Myocyte (in vitro differentiated cells): ENCODE measurements at regions not wholly inside any gene's neighbourhood (a gene's known extent, or its start where the extent isn't known, plus 50 kb on each side); places are given as distances from the start of the nearest gene placed in this dataset.
"Not testable (repeated sequence)": the region's sequence is repeated elsewhere in the genome, so short reads cannot be mapped to it uniquely, and the experiment has no call there.

ENCODE experiments used
- DNase-seq: peaks from one replicate; pipeline ENCODE4 v3.0.0-alpha.2; 2012; ENCODE audit warnings: low read depth

DNA sequence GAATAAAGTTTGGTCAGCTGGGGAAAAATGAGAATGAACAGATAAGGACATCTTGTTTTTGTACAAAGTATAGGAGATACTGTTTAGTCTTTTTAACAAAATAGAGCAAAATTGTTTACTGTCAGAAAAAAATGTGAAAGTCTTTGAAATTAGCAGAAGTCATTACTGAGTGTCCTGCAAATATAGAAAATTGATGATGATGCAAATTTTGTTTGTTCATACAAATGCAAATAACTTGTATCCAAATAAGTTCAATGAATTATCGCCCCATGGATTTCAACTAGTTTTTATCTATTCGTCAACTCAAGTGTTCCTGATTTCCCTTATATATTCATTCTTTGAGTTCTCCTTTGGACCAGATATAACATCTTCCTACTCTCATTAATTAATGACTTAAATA lies 378.0 kb upstream of the SGO1 start:
- no peak for DNase-seq

DNA sequence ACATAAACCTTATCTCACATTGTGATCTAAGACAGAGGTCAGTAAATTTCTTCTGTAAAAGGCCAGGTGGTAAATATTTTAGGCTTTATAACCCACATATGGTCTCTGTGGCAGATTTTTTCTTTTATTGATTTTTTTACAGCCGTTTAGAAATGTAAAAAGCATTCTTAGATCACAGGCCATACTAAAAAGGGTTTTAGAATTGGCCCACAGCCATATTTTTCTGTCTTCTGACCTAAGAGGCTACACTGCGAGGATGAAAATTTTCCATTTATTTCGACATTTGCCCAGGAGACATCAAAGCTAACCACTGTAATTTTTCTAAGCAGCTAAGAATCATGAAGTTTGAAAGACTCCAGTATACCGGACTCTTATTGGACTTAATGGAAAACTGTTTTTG lies 377.2 kb upstream of the SGO1 start:
- no peak for DNase-seq

DNA sequence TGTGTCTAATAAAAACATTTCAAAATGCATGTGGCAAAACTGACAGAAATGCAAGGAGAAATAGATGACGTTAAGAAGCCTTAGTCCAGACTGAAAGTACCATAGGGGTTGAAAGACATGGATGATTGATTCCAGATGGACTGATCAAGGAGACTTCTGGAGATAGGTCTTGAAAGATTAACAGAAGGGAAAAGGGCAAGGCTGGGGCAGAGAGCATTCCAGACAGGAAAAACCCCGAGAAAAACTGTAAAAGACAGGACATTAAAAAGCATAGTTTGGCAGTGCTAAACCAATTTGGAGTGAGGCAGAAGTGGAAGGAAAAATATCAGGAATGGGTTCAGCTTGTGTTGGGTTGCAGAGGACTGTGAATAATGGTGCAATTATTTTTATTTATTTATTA lies 375.2 kb upstream of the SGO1 start:
- DNase-seq: no peak

DNA sequence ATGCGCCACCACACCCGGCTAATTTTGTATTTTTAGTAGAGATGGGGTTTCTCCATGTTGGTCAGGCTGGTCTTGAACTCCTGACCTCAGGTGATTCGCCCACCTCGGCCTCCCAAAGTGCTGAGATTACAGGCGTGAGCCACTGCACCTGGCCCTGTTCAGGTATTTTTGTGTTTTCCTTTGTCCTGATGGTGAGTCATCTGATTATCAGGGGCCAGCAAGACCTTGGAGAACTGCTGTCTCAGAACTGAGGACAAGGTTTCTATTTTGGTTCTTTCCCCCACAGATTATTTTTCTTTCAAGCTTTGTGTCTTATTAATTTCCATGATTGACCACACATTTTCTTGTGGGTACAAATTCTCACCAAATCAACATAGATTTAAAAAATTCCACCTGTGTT lies 374.4 kb upstream of the SGO1 start:
- not testable (repeated sequence) for DNase-seq

DNA sequence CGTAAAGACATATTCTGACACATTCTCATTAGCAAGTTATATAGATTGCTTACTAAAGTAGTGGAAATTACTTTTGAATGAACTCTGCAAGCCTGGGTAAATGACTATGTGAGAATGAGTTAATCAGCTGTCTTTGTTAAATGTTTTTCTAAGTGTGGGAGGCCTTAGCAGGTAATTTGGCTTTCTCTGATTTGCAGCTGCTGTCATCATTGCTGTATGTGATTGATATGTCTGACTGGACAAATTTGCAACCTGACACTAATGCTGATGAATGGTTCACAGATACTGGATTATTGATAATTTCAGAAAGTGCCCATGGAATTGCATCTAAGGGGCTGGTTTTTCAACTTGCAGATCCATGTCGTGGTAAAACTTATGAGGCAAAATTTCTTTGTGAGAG lies 372.2 kb upstream of the SGO1 start:
- DNase-seq: no peak

DNA sequence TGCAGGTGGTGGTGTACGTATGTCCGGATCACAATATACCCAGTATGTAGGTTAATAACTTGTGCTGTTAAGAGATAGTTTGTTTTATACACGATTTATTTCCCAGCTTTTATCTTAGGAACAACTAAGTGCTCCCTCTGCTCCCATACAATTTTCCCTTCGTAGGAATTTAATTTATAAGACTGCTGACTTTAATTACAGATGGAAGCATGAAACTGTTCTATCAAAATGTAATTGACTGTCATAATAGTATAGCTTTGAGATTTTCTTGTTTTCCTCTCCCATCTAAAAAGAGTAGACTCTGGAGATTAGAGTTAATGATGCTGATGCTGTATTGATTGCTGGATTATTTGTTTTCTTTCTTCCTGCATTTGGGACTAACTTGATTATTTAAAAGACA lies 370.7 kb upstream of the SGO1 start:
- no peak for DNase-seq

DNA sequence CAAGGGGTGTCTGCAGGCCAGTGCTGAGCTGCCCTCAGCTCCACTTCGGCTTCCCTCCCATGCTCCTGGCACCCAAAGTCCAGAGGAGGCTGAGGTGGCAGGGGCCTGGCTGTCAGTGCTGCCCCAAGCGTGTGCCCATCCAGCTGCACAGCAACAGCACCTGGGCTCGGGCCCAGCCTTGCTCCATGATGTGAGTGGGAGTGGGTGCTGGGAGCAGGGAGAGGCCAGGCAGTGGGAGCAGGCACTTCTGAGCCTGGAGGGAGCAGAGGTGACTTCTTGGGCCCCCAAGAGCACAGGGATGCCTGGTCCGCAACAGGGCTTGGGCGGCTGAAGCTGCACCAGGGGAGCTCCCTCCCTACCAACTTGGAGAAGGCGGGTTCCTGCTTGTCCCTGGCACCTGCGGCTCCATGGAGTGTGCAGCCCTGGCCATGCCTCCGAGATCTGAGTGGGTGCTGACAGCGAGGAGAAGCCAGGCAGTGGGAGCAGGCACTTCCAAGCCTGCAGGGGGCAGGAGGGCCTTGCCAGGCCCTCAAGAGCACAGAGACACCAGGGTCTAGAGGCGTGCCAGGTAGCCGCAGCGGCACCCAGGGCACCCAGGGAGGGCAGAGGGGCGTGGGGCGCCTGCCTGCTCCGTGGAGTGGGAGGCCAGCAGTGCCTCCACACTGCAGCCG lies 366.7 kb upstream of the SGO1 start:
- no peak for DNase-seq

DNA sequence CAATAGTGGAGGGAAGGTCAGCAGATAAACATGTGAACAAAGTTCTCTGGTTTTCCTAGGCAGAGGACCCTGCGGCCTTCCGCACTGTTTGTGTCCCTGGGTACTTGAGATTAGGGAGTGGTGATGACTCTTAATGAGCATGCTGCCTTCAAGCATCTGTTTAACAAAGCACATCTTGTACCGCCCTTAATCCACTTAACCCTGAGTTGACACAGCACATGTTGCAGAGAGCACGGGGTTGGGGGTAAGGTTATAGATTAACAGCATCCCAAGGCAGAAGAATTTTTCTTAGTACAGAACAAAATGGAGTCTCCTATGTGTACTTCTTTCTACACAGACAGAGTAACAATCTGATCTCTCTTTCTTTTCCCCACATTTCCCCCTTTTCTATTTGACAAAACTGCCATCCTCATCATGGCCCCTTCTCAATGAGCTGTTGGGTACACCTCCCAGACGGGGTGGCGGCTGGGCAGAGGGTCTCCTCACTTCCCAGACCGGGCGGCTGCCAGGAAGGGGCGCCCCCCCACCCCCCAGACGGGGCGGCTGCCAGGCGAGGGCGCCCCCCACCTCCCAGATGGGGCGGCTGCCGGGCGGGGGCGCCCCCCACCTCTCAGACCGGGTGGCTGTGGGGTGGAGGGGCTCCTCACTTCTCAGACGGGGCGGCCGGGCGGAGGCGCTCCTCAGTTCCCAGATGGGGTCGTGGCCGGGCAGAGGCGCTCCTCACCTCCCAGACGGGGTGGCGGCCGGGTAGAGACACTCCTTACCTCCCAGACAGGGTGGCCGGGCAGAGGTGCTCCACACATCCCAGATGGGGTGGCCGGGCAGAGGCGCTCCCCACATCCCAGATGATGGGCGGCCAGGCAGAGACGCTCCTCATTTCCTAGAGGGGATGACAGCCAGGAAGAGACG lies 361.6 kb upstream of the SGO1 start:
- not testable (repeated sequence) for DNase-seq

DNA sequence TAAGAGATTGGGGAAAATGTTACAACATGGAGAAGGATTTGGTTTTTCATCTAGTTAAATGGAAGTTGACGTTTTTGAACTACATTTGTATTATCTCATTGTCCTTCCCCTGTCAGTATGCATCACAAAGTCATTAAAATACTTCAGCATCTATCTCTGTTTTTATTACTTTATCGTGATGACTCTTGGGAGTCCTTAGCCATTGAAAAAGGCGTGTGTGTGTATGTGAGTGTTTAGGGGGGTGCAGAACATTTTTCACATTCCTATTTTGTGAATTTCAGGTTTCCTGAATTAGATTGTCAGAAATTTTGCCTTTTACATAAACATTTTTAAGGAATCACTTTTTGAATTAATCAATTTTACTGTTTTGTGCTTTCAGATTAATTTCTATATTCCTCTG lies 360.6 kb upstream of the SGO1 start:
- DNase-seq: no peak

DNA sequence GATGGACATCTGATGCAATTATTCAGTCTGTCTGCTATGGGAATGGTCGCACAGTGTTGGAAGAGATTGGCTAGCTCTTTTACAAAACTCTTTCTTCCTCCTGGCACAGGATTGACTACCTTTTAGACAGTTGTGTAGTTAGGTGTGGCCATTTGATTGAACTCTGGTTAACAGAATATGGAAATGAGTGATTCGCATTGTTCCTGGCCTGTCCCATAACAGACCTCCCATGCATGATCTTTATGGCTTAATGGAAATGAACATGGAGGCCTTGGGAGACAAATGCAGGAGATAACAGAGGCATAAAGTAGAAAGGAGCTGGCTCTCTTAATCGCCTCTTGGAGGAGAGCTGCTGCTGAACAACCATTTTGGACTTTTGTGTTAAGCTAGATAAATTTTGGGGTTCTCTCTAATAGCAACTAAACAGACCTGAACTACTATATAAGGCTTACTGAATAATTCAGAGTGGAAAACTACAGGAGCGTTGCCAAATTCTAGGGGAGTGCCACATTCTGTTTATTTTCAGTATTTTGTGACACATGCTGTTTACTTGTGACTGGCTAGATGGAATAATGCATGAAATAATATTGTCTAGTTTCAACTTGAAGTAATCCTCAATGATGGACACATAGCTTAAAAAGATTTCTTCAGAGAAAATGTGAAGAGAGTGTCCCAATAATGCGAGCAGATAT lies 357.7 kb upstream of the SGO1 start:
- no peak for DNase-seq

DNA sequence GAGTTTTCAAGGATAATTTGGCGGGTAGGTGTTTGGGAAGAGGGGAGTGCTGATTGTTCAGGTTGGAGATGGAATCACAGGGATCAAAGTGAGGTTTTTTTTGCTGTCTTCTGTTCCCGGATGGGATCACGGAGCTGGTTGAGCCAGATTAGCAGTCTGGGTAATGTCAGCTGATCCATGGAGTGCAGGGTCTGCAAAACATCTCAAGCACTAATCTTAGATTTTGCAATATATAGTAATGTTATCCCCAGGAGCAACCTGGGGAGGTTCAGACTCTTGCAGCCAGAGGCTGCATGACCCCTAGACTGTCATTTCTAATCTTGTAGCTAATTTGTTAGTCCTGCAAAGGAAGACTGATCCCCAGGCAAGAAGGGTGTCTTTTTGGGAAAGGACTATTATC lies 354.1 kb upstream of the SGO1 start:
- DNase-seq: no peak

DNA sequence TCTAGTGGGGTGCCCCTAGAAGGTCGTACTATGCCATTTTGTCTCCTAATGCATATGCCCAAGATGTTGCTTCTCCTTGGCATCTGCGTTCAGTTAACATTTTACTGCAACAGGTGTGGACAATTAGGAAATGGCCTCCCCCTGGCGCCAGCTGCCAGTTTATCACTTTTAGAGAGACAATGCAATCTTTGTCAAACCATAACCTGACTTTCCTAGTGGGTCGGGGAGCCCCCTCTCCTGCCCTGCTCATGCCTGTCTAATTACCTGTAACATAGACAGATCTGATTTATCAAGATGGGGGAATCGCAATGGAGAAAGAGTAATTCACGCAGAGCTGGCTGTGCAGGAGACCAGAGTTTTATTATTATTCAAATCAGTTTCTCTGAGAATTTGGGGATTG lies 353.7 kb upstream of the SGO1 start:
- DNase-seq: no peak

DNA sequence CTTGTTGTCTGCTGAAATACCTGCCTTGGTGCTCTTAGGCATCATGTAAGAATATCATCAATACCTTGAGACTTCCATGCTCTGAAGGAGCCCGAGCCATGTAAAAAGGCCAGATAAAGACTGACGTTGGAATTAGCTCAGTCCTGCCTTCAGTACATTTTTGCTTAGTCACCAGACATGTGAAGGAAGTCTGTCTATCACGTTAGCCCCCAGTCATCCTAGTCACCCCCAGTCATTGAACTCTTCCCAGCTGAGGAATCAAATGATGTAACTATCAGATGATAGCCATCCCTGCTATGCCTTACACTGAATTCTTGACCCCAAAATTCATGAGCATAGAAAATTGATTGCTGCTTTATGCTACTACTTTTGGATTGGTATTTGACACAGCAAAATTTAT lies 351.2 kb upstream of the SGO1 start:
- no peak for DNase-seq

DNA sequence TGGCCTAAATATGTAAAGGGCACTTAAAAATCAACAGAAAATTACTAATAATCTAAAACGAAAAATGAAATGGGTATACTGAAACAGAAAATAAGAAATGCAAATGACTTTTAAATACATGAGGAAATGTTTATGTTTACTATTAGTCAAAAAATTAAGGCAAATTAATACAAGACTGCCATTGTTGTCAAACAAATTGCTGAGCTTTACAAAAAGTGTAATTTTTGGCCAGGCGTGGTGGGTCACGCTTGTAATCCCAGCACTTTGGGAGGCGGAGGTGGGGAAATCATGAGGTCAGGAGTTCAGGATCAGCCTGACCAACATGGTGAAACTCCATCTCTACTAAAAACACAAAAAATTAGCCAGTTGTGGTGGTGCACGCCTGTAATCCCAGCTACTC lies 343.9 kb upstream of the SGO1 start:
- no peak for DNase-seq

DNA sequence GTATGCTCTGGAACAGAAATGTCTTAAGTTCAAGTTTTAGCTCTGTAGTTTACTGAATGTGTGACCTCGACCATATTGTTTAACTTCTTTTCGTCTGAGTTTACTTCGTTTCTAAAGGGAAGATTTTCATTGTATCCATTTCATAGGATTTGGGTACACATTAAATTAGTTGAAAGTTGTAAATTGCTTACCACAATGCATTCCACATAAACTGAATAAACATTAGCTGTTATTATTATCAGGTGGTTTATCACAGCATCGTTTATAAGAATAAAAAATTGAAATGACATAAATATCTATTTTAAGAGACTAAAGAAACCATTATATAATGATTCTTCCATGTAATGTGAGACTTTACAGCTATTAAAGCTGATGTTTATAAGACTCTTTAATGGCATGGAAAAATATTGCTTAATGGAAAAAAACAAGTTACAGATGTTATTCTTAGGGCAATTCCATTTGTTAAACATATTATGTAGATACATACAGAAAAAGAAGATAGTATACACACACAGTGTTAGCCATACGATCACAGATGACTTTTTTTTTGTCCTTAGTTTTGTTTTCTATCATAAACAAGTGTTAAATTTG lies 342.3 kb upstream of the SGO1 start:
- DNase-seq: no peak

DNA sequence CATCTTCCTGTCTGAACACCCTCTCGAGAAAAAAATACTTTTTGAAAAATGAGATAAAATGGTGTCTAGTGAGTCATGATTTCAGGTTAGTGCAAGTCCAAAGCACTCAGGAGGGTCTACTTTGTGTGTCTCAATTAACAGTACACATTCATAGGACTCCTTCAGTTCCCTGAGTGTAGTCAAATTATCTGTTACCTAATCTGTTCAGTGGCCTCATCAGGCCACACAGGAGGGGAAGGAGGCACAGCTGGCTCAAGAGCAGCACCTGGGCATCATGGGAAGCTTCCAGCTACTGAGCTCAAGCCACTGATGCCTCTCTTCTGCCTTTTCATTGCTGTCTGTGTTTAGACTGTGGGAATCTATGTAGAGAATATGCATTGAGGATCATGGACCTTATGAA lies 341.4 kb upstream of the SGO1 start:
- no peak for DNase-seq

DNA sequence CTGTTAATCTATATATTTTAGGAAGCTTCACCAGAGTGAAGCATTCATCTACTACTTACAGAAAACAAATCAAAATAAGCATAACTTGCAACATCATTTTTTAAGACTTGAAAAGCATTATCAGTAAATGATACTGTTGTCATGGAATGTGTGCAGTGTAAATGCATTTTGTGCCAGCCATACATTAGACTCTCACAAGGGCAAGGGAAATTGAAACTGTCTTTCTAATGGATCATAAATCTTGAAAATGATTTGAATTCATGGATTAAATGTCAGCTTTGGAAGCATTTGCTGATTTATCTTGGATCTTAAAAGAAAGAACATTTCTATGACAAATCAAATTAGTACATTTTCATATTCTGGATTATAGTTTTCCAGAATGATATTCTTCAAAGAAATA lies 338.3 kb upstream of the SGO1 start:
- no peak for DNase-seq

DNA sequence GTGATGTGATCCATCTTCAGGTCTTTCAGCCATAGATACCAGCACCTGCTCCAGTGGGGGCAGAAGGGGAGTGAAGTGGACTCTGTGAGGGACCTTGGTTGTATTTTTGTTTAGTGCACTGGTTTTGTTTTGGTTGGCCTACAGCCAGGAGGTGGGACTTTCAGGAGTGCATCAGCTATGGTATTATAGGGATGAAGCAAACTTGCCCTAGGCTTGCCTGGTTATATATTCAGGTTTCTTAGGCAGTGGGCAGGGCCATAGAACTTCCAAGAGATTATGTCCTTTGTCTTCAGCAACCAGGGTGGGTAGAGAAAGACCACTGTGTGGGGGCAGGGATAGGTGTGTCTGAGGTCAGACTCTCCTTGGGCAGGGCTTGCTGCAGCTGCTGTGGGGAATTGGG lies 337.3 kb upstream of the SGO1 start:
- no peak for DNase-seq

DNA sequence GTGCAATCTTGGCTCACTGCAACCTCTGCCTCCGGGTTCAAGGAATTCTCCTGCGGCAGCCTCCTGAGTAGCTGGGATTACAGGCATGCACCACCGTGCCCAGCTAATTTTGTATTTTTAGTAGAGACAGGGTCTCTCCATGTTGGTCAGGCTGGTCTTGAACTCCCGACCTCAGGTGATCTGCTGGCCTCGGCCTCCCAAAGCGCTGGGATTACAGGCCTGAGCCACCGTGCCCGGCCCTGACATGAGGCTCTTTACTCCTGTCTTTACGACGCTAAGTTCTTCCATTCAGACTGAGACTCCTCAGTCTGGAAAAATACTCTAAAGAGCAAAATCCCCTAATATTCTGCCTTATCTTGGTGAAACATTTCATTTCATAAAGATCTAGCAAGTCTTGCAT lies 331.3 kb upstream of the SGO1 start:
- not testable (repeated sequence) for DNase-seq

DNA sequence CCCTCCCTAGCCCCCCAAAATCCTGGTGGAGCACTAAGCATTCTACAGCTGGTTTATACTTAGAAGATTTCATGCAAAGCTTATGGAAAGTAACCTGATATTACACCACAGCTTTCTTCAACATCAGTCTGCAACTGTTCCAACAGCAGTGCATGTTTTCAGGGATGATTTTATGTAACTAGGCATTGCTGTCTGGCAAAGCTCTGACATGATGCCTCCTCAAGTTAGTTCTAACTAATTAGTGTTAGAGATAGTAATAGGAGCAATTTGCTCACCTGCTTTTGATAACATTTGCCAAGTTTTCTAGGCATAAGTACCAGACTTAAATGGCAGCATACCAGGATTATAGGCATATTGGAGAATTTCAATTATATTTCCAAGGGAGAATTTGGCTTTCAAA lies 330.3 kb upstream of the SGO1 start:
- peak; percentile 4 for DNase-seq

DNA sequence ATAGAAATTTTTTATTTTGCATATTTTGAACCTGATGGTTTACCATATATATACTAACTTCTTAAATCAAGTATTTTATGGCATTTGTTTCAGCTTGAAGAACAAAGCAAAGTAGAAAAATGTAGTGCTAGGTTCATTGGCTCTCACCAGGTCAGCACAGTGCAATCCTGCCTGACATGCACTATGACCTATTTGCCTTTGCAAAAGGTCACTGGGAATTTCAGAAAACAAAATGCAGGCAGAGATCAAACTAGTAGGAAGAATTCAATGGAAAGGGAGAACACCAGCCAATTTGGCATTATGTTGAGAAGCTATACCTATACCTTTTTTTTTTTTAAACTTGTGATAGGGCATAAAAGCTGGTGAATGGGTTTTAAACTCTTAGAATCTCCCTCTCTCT lies 329.8 kb upstream of the SGO1 start:
- DNase-seq: no peak
